Right lobe of liver (tissue), 6 donors: ENCODE measurements at regions not wholly inside any gene's neighbourhood (a gene's known extent, or its start where the extent isn't known, plus 50 kb on each side); places are given as distances from the start of the nearest gene placed in this dataset.
A peak's percentile ranks its signal among the peaks of the same experiment; 100 is the strongest.

ENCODE experiments used
- ATAC-seq, 4 donors: fragments of 200-7000 bp; cut with Tn5 transposase; one replicate each; pipeline ENCODE4 v1.9.1; 2020; ENCODE audit warnings: mild to moderate bottlenecking in 4 of 4, moderate library complexity in 4 of 4
- DNase-seq, 3 donors: peaks; one replicate each; pipeline ENCODE4 v3.0.0-alpha.2; 2020
- H3K27ac ChIP-seq, 3 donors: fragments of 200-600 bp; one replicate each; pipeline ENCODE4 v1.8.0; 2022
- H3K27me3 ChIP-seq, 2 donors: fragments of 200-600 bp; one replicate each; pipeline ENCODE4 v1.8.0; 2022
- H3K36me3 ChIP-seq, 4 donors: fragments of 200-600 bp; sonication (generic) in 1 of 4; one replicate each; pipeline versions ENCODE4 v1.5.1 to v1.8.0; 2017 to 2022; ENCODE audit warnings: control low read depth in 1 of 4
- H3K4me1 ChIP-seq, 4 donors: fragments of 200-600 bp; sonication (generic) in 1 of 4; one replicate each; pipeline versions ENCODE4 v1.5.1 to v1.8.0; 2017 to 2022; ENCODE audit warnings: control low read depth in 1 of 4
- H3K4me3 ChIP-seq, 3 donors: fragments of 200-600 bp; one replicate each; pipeline ENCODE4 v1.8.0; 2022
- H3K9me3 ChIP-seq, 4 donors: fragments of 200-600 bp; sonication (generic) in 1 of 4; one replicate each; pipeline versions ENCODE4 v1.5.1 to v1.8.0; 2017 to 2022; ENCODE audit warnings: control low read depth in 1 of 4
- CTCF ChIP-seq, 4 donors: fragments of 200-600 bp in 3 of 4; fragments of 450-650 bp in 1 of 4; IDR thresholded peaks; one replicate each; pipeline versions ENCODE4 v1.5.1 to v1.8.0; 2016 to 2022; ENCODE audit warnings: antibody characterized with exemption in 4 of 4, mild to moderate bottlenecking in 2 of 4
- POLR2A ChIP-seq: fragments of 450-650 bp; IDR thresholded peaks from one replicate; pipeline ENCODE4 v1.6.1; 2017; ENCODE audit warnings: antibody characterized with exemption, mild to moderate bottlenecking
- WGBS: methylation state at CpG from one replicate; pipeline ENCODE4 v1.1.6; 2018; ENCODE audit warnings: low coverage, low lambda C conversion rate; ENCODE audit not compliant: insufficient coverage; ENCODE audit errors: missing lambda C conversion rate; 5-methylcytosine and 5-hydroxymethylcytosine counted together
- intact Hi-C, 2 donors: fragments of 100-400 bp; cut with DNase I; formaldehyde crosslinking; loops; one replicate each; pipeline versions ENCODE4 v1.11.2 to v1.14.1; 2022
- donor health status: DM: no; HTN: yes; CAD: no.
- donor health status: DM: no; HTN: no; CAD: no.
- donor health status: DM: no; HTN: no; CAD: no.
- donor health status: DM: no; HTN: yes; CAD: no.
- donor health status: DM: no; HTN: yes; CAD: no.

- ATAC-seq (no peak), DNase-seq (no peak)
- intact Hi-C loops: no loop called here
- 76% methylated on average over 4 of the region's 4 CpGs for WGBS
- H3K4me1 ChIP-seq: peaks cover 0 to 10% (median 2%) of the 10 kb centered on the region in 4 donors
- no peak for TF ChIP-seq POLR2A
- TF ChIP-seq CTCF (IDR thresholded peaks at IDR 0.05): no peak
- H3K36me3 ChIP-seq: no peaks in the 10 kb centered on the region
- H3K9me3 ChIP-seq: no peaks in the 10 kb centered on the region
- no peak overlapping the region for H3K4me3 ChIP-seq
- H3K27me3 ChIP-seq: no peaks in the 10 kb centered on the region
- no peak overlapping the region for H3K27ac ChIP-seq
Observed at GRCh38 chr4:151475035-151475714, 66.2 kb downstream of the FHIP1A start.

- TF ChIP-seq POLR2A: no peak
- TF ChIP-seq CTCF (IDR thresholded peaks at IDR 0.05): no peak
- Histone ChIP-seq H3K9me3 (no peaks in the 10 kb centered on the region), H3K4me1 (peaks cover 0 to 13% (median 0%) of the 10 kb centered on the region in 4 donors), H3K27me3 (no peaks in the 10 kb centered on the region), H3K4me3 (no peak overlapping the region), H3K27ac (peak overlapping the region in 1 of 3 donors; percentile 41), H3K36me3 (no peaks in the 10 kb centered on the region)
- 50% methylated on average over 4 of the region's 4 CpGs for WGBS
- ATAC-seq: peak; percentile 81 to 90 (median 87)
- DNase-seq: peak in 1 of 3 donors; percentile 74
- intact Hi-C loops: no loop called here
Observed at GRCh38 chr4:151481813-151482212, 72.8 kb downstream of the FHIP1A start.

GRCh38 chr4:151484396-151485102 is 75.6 kb downstream of the FHIP1A start:
- no peak for DNase-seq
- Histone ChIP-seq H3K9me3 (no peaks in the 10 kb centered on the region), H3K36me3 (no peaks in the 10 kb centered on the region), H3K27me3 (no peaks in the 10 kb centered on the region), H3K27ac (no peak overlapping the region), H3K4me1 (peaks cover 0 to 13% (median 0%) of the 10 kb centered on the region in 4 donors), H3K4me3 (no peak overlapping the region)
- peak in 1 of 4 donors; percentile 38 for ATAC-seq
- intact Hi-C loops: no loop called here
- TF ChIP-seq POLR2A (no peak), CTCF (IDR thresholded peaks at IDR 0.05) (no peak)
- 70% methylated on average over 2 of the region's 2 CpGs for WGBS

- no peaks in the 10 kb centered on the region for H3K27me3 ChIP-seq
- peaks cover 0 to 13% (median 0%) of the 10 kb centered on the region in 4 donors for H3K4me1 ChIP-seq
- H3K9me3 ChIP-seq: no peaks in the 10 kb centered on the region
- 44% methylated on average over 6 of the region's 9 CpGs for WGBS
- TF ChIP-seq CTCF (IDR thresholded peaks at IDR 0.05) (no peak), POLR2A (no peak)
- H3K4me3 ChIP-seq: peak overlapping the region in 2 of 3 donors; percentile 10 to 24
- DNase-seq (peak; percentile 25 to 60 (median 58)), ATAC-seq (peak; percentile 82 to 88 (median 86))
- H3K36me3 ChIP-seq: no peaks in the 10 kb centered on the region
- intact Hi-C loops: no loop called here
- peak overlapping the region in 1 of 3 donors; percentile 24 for H3K27ac ChIP-seq
Observed at GRCh38 chr4:151485541-151486131, 76.7 kb downstream of the FHIP1A start.
